HG03039 (cell line): ENCODE measurements at regions not wholly inside any gene's neighbourhood (a gene's known extent, or its start where the extent isn't known, plus 50 kb on each side); places are given as distances from the start of the nearest gene placed in this dataset.
"Not testable (repeated sequence)": the region's sequence is repeated elsewhere in the genome, so short reads cannot be mapped to it uniquely, and the experiment has no call there.

ENCODE experiments used
- ATAC-seq: cut with Tn5 transposase; IDR thresholded peaks from one replicate; pipeline ENCODE4 v1.9.1; 2021; ENCODE audit warnings: mild to moderate bottlenecking, moderate library complexity; ENCODE audit not compliant: unreplicated experiment

DNA sequence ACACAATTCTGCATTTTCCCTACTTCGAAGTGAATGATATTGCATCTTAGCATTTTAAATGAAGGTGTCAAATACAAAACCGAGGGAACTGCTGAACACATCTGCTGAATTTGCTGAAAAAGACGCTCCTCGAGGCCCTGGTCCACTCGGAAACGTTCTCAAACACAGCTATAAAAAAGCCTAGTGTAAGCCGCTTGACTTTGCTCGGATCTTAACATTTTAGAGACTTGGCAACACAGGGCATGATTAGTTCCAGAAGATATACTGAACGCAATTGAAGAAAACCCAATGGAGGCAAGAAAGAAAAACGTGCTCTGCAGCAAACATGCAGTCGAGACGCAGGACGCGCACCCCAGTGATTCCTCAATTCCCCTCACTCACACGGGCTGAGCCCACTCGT is 506.4 kb upstream of the AMELY start:
- ATAC-seq = no peak

GRCh38 chrY:7416406-7416805 is 504.9 kb upstream of the AMELY start:
- ATAC-seq = no peak

- no peak for ATAC-seq
Observed at GRCh38 chrY:7415157-7415633, 503.6 kb upstream of the AMELY start.

DNA sequence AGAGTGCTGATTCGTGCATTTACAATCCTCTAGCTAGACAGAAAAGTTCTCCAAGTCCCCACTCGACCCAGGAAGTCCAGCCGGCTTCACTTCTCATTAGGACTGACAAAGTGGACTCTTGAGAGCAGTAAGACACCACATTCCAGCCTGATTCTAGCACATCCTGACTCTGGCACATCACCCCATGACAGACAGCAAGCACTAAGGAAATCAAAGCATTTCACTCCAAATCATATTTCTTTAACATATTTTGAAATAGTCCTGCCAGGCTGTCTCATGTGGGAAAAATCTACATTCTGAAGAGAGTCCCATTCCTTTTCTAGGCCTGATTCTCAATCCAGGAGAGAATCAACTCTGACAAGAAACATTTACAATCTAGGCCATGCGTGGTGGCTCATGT is 478.5 kb upstream of the AMELY start:
- no peak for ATAC-seq

DNA sequence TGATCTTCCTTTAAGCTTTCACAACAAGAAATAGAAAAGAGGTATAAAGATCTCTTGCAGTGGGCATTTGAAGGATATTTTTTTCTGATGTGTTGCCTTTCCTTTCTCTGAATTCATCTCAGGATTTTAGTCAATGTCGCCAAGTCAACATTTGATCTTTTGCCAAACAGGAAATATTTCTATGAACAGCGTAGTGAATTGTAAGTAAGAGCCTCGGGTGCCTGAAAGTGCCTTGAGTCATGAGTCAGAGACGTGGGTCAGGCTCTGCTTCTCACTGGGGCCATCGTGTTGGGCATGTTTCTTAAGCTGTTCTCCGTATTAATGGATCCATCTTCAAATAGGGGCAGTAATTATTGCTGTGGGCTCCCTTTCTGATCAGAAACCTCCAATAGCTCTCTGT is 471.4 kb upstream of the AMELY start:
- ATAC-seq = no peak

GRCh38 chrY:7377091-7377490 is 465.5 kb upstream of the AMELY start:
- no peak for ATAC-seq

GRCh38 chrY:7374485-7374884 is 462.9 kb upstream of the AMELY start:
- ATAC-seq = not testable (repeated sequence)

DNA sequence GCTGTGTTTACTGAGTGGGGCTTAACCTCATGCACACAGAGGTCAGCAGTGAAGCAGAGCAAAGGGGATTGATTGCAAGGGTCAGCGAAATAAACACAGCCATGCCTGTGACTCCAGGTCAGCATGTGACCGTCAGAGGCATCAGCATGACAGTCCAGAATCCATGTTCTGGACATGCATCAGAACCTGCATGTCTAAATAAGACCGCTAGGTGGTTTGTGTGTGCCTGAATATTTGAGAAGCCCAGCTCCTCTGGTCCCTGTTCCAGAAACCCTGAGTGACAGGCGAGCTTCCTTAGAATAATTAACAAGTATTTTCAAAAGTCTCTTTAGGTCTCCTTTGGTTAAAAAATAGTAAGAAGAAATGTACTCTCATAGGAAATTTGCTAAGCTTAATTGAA is 460.4 kb upstream of the AMELY start:
- ATAC-seq = not testable (repeated sequence)

DNA sequence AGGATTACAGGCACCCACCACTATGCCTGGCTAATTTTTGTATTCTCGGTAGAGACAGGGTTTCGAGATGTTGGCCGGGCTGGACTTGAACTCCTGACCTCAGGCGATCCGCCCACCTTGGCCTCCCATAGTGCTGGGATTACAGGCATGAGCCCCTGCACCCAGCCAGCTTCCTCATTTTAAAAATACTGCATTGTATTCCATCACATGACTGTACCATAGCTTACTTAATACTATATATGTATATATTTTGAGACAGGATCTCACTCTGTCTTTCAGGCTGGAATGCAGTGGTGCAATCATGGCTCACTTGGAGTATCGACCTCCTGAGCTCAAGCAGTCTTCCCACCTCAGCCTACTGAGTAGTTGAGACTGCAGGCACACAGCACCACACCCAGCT is 459.5 kb upstream of the AMELY start:
- not testable (repeated sequence) for ATAC-seq

DNA sequence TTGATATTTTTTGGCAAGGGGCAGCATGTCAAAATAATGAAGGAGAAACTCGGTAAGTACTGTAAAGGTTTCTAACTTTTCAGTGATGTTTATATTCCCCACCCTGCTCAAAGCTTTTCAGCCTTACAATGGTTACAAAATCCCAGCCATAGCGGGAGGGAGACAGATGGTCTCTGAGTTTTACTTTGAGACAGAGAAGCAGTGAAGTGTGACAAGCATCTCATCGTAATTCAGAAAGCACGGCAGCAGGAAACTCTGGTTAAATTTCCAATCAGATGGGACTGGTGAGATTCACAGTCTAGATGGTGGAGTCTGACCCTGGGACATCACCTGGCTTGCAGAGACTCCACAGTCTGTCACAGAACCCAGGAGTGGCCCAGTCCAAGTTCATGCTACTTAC is 448.0 kb upstream of the AMELY start:
- no peak for ATAC-seq

DNA sequence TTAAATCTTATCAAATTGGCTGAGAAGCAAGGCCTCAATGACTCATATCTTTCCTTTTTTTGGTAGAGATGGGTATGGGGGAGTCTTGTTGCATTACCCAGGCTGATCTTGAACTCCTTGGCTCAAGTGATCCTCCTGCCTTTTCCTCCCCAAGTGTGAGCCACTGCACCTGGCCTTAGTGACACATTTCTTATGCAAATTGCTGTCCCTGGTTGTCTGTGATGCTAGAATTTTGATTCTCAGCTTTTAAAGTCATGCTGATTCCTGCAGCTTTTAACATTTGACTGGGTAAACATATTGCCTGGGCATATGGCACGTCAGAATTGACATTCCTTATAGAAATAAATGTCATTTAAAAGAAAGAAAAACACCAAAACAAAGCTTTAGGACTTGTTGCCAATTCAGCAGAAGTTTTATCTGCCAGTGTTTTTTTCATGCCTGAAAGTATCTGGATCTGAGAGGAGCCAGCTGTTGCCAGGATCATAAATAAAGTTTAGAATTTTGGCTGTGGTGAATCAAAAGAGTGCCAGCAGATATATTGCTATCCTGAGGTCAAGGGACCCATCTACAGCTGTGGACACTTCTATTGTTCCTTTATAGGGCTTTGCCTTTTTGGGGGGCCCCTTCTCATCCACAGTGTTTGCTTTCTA is 446.7 kb upstream of the AMELY start:
- ATAC-seq = no peak

GRCh38 chrY:7355891-7356290 is 444.3 kb upstream of the AMELY start:
- ATAC-seq = not testable (repeated sequence)

DNA sequence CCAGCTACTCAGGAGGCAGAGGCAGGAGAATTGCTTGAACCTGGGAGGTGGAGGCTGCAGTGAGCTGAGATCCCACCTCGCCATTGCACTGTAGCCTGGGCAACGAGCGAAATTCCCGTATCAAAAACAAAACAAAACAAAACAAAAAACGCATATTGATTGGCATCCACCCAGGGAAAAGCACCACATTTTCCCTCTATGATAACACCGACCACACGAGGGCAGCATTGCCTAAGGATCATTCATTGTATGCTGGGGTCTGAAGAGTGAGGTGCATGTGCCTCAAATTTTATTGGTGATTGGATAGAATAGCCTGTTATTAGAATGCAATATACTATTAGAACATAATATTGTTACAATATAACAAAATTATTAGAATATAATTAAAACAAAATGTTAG is 433.1 kb upstream of the AMELY start:
- ATAC-seq = no peak

DNA sequence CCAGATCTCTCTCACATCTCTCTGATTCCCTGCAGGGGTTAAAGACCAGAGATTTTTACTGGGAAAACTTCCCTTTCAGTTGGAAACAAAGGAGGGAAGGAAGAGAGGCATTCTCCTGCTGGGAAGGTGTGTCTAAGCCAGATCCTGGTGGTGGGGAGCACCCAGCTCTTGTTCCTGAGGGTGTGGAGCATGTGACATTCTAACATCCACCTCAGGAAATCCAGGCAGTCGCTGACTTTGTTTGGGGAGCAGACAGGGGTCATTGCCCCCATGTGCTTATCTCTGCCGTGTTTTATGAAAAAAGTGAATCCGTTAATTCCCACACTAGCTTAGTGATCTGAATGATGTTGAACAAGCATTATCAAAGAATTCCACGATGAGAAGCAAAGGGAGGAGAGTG is 431.7 kb upstream of the AMELY start:
- no peak for ATAC-seq

GRCh38 chrY:7342732-7343131 is 431.2 kb upstream of the AMELY start:
- ATAC-seq = not testable (repeated sequence)

DNA sequence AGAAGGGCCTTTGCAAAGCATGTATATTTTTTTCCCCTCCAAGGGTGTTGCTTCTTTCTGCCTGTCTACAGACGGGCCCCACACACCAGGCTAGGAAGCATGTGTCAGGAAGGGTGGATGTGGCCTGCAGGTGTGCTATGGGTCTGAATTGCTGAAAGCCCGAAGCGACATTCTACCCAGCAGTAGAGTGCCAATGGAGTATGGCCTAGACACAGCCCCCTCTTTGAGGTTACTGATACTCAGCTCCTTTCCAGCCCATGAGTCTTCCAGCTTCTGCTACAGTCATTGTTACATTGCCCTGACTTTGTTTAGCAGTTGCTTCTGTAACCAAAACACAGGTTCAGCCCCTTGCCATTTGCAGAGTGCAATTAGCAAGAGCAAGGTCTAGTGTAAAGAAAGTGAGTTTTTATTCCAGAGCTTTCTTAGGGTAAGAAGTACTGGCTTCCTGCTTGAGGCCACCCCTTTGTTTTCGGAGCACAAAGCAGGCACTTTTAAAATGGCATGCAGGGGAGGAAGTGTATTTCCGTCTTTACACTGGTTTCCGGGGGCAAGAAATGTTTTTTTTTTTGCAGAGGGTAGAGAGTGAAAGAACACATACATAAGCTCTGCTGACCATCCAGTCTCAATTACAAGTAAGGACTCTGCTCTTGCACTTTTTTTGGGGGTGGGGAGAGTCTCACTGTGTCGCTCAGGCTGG is 428.0 kb upstream of the AMELY start:
- no peak for ATAC-seq

GRCh38 chrY:7336023-7336873 is 424.7 kb upstream of the AMELY start:
- no peak for ATAC-seq

- no peak for ATAC-seq
Observed at GRCh38 chrY:7334449-7334848, 422.9 kb upstream of the AMELY start.

DNA sequence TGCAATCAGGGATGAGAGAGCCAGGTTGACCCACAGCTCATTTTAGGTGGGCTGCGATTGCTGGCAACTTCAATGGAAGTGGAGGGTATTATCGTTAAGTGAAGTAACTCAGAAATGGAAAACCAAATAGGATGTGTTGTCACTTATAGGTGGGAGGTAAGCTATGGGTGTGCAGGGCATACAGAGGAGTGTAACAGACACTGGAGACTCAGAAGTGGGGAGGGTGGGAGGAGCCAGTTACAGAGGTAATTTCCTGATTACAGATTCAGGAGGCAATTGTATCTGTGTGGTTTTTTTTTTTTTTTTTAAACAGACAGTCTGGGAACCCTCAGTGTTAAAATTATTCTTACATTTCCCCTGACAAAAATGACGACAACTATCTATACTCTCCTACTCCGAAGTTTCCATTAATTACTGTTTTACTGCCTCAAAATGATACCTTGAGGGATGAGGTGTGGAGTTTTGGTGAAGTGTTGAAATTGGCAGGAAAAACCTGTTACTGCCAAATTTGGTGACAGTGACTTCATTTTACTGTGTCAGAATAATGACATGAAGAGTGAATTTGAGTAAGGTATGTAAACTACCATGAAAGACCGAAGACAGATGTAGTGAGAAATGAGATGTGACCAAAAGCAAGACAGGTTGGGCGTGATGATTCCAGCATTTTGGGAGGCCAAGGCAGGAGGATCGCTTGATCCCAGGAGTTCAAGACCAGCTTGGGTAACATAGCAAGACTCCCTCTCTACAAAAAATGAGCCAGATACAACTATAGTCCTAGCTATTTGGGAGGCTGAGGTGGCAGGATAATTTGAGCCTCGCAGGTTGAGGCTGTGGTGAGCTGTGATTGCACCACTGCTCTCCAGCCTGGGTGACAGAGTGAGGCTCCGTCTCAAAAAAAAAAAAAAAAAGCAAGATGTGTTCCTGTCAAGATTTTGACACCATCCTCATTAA is 415.0 kb upstream of the AMELY start:
- ATAC-seq = no peak

DNA sequence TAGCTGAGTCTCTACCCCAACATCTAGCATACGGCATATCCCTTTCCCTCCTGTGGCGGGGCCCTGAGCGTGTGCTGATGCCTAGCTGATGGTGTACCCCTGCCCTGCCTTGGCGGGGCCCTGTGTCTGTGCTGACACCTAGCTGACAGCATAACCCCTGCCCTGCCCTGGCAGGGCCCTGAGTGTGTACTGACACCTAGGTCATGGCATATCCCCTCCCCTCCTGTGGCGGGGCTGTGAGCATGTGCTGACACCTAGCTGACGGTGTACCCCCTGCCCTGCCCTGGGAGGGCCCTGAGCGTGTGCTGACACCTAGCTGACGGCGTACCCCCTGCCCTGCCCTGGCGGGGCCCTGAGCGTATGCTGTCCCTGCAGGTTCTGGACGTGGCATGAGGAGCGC is 414.0 kb upstream of the AMELY start:
- no peak for ATAC-seq

- ATAC-seq = no peak
Observed at GRCh38 chrY:7320751-7321150, 409.2 kb upstream of the AMELY start.
